ENCODE measurements at regions not wholly inside any gene's neighbourhood (a gene's known extent, or its start where the extent isn't known, plus 50 kb on each side); places are given as distances from the start of the nearest gene placed in this dataset.

GRCh38 chr16:72241930-72242329 is 70.0 kb upstream of the PMFBP1 start:
- peak; percentile 19 to 66 (median 41) for TF ChIP-seq CTCF (IDR thresholded peaks at IDR 0.05)
- no peak for TF ChIP-seq EP300 (IDR thresholded peaks at IDR 0.05)
- no peak for TF ChIP-seq POLR2A (IDR thresholded peaks at IDR 0.05)
- no peak for TF ChIP-seq POLR2AphosphoS5 (IDR thresholded peaks at IDR 0.05)
